ENCODE measurements at regions not wholly inside any gene's neighbourhood (a gene's known extent, or its start where the extent isn't known, plus 50 kb on each side); places are given as distances from the start of the nearest gene placed in this dataset.

DNA sequence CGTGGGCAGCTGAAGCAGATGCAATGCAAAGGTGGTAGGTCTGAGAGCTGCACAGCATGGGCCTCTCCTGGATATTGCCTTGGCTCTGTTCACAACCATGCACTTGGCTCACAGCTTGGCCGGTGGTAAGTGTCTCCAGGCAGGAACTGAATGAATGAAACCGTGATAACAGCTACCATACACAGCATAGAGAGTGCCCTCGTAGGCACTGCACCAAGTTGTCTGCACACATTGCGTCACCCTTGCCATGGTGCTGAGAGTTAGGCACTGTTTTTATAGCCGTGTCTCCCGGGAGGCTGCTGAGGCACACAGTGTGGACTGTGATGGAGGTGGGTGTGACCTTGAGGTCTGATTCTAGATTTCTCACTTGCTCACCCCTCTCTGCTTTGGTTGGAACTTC lies 157.6 kb upstream of the VASH1 start:
- no peak for DNase-seq (ENCODE audit: low read depth)

DNA sequence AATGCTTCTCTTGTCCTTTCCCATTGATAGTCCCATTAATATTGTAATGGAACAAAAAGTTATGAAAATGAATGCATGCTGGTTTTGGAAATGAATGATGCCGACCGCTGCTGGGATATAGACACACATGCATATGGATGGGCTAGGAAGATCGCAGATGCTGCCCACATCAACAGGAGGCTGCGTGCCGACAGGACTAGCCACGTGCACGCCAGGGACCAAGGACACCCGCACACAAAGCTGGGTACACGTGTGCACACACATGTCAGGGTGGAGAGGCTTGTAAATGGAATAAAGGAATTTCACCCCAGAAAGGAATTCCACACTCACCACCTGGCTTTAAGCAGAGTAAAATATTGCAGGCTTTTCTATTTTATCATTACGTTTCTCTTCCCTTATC lies 153.8 kb upstream of the VASH1 start:
- DNase-seq (ENCODE audit: low read depth) = no peak

DNA sequence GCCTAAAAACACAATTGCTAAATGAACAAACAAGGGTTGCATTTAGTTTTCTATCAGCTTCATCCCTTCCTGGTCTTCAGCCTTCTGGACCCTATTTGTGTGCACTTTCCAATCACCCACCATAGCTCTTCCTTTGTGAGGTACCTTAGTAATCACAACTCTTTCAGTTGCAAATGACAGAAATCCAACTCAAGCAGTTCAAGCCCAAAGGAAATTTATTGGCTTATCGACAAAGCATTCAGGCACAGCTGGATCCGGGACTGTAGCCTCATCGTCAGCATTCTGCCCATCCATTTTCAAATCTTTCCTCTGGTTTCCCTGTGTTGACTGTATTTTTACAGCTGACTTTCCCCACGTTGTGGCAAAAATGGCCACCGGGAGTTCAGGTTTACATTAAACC lies 148.6 kb upstream of the VASH1 start:
- no peak for DNase-seq (ENCODE audit: low read depth)

DNA sequence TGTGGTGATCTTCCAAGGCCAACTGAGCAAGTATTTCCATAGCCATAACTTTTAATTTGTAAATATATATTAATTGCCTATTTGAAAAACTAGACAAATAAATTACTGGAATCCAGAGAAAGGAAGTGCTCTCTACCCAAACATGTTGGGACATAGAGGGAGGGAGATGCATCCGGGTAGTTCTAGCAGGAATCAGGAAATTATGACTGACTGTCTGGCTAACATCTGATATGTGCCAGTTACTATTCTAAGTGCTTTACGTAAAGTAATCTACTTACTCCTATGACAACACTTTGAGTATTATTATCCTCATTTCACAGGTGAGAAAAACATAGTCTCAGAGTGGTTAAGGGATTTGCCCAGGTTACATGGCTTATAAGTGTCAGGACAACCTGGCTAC lies 147.7 kb upstream of the VASH1 start:
- no peak for DNase-seq (ENCODE audit: low read depth)

DNA sequence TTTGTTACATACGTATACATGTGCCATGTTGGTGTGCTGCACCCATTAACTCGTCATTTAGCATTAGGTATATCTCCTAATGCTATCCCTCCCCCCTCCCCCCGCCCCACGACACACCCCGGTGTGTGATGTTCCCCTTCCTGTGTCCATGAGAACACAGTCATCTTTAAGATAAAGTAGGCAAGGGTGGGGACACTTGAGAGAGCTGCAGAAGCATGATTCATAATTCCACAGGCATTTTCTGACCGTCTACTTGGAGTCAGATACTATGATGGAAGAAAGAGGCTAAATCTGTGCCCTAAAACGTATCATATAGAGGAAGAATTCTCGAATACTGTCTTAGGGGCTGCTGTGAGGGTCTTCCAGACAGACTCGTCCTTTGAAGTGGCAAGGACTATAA lies 145.9 kb upstream of the VASH1 start:
- no peak for DNase-seq (ENCODE audit: low read depth)

DNA sequence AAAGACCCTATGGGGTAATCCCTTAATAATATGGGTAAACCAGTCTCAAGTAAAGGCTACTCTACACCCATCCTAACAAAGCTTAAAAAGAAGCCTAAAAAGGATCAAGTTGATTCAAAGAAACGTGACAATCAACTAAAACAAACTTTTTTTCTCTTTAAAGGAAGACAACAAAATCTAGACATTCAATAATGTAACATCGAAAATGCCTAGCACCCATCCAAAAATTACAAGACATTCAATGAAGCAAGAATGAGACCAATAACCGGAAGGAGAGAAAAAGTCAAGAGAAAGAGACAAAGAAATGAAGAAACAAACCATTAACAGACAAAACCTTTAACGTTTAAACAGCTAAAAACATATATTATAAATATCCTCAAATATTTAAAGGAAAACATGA lies 143.8 kb upstream of the VASH1 start:
- DNase-seq (ENCODE audit: low read depth) = no peak

DNA sequence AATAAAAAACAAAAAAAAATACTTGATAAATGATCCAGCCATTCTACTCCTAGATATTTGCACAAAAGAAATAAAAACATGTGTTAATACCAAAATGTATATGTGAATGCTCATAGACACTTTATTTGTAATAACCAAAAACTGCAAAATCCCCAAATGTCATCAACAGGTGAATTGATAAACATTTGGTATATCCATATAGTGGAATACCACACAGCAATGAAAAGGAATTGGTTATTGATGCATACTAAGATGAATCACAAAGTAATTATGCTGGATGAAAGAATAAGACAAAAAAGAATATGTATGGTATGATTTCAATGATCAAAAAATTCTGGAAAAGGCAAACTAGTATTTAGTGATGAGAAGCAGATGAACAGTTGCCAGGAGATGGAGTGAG lies 124.7 kb upstream of the VASH1 start:
- no peak for DNase-seq (ENCODE audit: low read depth)

DNA sequence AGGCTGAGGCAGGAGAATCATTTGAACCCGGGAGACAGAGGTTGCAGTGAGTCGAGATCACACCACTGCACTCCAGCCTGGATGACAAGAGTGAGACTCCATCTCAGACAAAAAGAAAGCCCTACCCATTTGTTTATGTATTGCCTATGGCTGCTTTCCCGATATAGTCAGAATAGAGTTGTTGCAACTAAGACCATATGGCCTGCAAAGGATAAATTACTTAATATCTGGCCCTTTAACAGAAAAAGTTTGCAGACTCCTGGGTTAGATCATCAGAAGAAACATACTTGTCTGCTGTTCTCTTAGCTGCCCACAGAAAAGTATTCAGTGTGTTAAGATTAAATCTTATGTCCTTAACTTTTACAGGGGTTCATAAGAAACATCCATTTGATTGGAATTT lies 122.4 kb upstream of the VASH1 start:
- DNase-seq (ENCODE audit: low read depth) = no peak

DNA sequence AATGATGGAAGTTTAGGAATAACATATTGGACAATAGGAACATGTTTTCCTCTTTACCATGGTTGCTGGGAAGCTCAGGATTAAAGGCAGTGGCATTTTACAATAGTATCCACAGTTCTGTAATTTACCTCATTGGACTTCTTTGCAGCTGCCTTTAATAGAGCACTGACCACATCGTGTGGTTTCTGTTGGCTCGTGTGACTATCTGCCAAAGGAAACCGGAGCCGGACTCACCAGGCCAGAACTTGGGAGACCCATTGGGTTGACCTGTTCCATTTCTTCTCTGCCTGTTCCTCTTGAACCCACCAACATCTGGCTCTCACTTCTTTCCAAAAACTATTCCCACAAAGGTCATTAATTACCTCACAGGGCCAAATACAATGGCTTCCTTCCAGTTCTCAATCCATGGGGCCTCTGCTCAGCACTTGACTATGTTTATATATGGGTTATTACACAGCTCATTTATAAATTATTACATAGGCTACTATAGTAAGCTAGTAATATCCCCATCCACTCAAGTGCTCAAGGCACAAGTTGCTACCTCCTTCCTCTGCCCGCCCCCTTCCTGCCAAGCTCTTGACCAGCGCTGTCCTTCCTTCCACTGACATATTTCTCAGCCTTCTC lies 121.5 kb upstream of the VASH1 start:
- DNase-seq (ENCODE audit: low read depth) = peak; percentile 11

DNA sequence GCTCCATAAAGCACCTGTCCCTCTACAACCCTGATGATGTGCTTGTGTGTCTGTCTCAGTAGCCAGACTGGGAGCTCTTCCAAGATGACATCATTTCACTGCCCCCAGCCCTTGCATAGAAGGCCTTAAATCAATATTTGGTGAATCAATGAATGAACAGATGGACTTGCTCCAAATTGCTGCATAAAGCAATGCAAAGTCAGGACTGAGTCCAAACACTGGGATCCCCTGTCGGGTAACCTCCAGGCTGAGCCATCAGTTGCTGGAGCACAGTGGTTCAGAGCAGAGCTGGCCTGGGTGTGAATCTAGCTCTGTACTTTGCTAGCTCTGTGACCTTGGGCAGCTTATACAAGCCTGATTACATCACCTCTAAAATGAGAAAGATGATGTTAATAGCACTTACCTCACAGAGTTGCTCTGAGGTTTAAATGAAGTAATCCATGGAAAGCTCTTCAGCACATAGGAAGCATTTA lies 120.3 kb upstream of the VASH1 start:
- DNase-seq (ENCODE audit: low read depth) = peak; percentile 5

DNA sequence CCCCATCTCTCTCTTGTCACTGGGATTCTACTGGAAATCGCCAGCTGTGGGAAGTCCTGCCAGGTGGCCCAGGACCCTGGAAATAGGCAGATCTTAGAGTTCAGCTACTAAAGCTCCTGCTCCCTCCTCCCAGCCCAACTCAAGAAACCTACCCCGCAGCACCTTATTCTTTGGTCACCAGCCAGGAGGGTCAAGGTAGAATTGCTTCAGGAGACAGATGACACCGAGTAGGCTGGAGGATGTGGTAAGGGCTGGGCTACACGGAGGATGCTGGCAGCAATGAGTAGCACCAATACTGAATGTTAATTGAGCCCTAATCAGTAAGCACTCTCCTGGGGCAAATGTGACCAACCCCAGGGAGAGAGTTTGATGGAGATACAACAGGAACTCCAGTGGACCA lies 119.7 kb upstream of the VASH1 start:
- DNase-seq (ENCODE audit: low read depth) = no peak

DNA sequence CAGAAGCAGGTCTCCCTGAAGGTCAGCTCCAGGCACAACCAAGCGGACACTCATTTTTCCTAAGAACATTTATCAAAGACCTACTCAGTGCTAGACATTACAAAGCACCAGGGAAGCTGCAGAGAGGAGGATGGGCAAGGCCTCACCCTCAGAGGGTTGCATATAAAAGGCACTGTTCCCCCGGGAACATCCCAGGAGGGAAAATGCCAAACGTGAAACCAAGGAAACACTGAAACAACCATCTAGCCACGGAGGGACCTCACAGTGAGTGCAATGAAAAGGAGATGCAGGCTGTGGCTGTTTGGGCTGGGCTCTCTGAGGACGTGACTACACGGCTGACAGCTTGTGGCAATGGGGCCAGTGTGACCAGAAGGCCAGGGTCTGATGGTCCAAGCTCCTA lies 117.4 kb upstream of the VASH1 start:
- no peak for DNase-seq (ENCODE audit: low read depth)

DNA sequence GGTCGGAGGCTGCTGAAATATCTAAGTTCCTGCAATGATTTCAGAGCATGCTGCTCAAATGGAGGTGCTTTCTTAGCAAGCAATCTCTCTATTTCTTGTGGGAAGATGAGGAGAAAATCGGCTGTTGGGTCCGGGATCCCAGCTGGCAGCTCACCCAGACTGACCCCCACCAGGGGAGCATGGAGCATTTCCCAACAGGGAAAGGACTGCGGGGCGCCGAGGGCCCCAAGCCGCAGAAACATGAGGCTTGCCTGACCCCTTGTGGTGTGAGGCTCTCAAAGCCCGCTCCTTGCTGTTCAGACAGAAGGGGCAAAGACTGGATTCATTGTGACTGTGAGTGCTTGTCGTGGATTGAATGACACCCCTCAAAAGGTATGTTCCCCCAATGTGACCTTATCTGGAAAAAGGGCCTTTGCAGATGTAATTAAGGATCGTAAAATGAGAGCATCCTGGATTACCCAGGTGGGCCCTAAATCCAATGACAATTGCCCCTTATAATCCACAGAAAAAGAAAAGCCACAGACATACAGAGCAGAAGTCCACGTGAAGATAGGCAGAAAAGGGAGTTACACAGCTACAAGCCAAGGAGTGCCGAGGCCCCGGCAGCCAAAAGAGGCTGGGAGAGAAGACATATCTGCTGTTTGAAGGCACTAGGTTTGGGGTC lies 116.3 kb upstream of the VASH1 start:
- peak; percentile 31 for DNase-seq (ENCODE audit: low read depth)

DNA sequence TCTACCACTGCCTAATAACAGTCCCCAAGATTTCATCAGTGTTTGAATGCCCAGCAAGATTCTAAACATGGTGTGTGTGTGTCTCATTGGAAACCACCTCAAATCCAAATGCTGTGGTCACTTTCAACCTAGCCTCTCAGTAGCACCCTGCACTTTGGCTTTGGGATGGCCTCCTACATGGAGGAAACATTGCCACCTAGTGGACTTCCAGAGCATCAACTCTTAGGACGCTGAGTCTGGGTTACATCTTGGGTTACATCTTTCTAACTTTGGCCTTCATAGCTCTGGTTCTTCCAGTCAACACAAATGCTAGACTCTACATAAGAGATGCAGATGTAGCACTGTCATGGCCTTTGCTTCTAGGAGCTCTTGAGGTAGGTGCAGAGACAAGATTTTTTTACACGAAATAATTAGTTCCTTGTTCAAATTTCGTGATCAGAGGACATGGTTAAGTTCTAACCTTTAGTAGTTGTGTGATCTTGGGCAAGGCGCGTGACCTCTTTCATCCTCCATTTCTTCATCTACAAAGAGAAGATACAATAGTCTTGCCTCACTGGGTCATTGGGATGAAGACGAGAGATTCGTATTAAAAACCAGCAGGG lies 113.5 kb upstream of the VASH1 start:
- DNase-seq (ENCODE audit: low read depth) = peak; percentile 68

DNA sequence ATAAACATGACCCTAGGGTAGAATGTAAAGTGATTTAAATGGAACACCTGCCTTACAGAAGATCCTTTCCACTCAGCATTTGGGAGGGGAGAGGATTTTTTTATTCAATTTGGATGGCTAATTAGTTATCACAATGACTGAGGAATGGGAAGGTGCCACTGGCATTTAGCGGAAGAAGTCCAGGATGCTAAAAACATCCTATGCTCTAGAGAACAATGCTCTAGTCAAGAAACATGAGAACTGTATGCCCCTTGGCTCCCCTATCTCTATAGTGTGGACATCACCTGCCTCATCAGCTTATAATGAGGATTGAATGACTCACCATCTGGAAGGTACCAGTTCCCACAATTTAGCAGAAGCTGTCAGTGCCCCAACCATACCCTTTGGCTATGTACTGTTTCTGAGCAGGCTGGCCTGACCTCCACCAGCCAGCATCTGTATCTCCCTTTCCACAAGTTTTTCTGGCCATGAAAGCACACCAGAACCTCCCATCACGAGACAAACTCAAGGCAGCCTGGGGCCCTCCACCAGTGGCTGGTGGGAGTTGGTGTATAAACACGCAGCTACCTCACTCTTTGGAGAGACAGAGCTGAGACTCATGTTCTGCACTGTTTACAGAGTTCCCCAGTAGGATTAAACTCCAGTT lies 109.7 kb upstream of the VASH1 start:
- DNase-seq (ENCODE audit: low read depth) = no peak

DNA sequence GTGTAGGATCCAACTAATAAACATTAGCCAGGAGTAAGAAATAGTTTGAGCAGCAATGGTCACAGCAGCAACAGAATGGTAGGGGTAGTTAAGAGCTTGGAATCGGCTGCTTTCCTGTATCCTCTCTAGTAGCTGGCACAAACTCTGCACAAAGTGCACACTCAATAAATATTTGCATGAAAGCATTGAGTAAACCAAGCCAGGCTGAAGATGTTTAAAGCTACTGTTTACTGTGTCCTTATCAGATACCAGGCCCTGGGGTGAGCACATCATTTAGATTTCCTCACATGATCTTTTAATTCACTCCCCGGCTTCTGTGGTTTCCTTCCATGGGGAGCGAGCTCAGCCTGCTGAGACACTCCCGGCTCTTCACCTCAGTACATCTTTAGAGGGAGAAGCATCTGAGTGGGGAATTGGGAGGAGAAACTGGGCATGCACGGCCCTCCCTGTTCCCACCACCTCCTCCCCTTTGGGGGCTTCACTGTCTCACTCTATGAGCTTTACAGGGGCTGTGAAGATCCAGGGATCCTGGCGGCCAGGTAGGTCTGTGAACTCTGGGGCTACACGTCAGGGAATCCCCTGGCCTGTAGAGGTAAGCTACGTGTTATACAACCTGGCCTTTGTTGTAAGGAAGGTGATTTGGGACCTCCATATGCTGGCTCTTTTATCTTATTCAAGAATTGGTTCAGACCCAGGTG lies 107.2 kb upstream of the VASH1 start:
- DNase-seq (ENCODE audit: low read depth) = no peak

DNA sequence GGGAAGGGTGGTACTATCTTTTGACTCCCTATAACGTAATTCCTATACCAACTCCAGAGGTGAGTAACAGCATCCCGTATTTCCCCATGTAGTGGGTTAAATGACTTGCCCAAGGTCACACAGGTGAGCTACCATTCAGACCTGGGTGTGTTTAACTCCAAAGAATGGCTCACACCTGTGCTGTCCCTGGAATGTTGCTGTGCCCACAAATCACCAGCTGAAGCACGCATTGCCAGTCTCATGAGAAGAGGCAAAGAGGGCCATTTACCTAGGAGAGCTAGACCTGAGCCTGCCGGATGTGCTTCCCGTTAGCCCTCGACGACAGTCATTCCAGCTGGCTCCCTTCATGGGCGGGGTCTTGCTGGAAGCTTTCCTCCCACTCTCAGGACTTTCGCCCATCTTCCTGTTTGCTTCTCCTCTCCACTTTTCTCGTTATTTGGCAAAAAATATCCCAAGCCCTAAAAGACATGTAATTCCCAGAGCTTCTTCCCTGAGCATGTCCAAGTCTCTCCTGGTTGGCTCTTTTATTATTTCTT lies 106.6 kb upstream of the VASH1 start:
- DNase-seq (ENCODE audit: low read depth) = no peak

DNA sequence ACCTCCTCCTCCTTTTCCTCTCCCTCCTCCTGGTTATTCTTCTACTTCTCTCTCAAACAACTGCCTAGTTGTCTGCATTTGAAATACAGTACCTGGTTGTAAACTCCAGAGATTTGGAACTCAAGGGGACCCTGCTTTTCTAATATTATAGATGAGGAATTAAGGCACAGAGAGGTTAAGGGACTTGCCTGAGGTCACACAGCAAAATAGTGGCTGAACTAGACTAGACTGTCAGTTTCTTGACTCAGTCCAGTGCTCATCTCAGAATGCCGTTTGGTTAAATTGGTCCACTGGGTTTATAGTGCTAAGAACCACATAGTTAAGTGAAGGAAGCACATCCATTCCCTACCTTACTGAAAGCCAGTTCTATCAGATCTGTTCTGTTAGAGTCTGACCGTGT lies 105.9 kb upstream of the VASH1 start:
- DNase-seq (ENCODE audit: low read depth) = no peak

DNA sequence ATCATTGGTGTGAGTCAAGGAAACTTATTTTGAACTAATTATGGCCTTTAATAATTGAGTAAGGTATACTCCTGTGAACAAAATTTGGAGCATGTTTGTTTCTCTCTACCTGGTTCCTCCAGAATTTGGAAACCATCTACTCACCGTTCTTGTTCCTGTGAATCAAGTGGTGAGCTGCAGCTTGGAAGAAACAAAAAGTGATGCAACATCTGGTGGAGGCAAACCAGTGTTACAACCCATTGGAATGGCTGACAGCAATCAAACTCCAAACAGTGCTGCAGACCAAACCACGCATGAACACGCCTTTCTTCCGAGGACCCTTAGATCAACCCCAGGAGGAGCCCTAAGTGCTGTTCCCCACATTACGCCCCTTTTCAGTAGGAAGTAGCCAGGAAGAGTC lies 104.7 kb upstream of the VASH1 start:
- no peak for DNase-seq (ENCODE audit: low read depth)

DNA sequence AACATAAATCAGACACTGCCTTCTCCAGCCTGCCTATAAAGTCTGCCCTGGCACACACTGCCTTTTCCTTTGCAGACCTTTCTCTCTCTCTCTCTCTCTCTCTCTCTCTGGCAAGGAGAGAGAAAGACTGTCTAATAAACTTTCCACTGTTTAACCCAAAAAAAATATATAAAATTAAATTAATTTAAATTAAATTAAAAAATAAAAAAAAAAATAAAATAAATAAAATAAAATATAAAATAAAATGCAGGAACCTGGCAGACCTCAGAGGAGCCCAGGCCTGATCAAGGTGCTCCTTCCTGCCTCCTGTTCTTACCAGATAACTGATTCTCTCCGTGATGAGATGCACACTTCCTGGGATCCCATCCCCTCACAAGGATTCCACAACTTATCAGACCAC lies 103.9 kb upstream of the VASH1 start:
- no peak for DNase-seq (ENCODE audit: low read depth)

DNA sequence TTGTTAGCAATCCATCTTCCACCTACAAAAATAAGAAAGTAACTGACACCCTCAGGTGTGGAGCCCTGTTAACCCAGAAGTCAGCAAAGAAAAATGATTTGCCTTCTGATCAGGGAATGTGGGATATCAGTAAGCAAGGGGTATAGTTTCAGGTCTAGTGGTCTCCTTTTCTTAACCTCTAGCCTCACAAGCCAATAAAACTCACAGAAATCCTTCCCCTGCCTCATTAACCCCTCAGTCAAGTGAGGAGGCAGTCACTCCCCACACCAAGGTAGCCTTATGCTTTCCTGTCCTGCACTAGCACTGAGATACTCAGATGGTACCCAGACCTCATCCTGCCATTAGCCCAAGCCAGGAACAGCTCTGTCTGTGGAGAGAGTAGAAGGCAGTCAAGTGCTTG lies 103.4 kb upstream of the VASH1 start:
- no peak for DNase-seq (ENCODE audit: low read depth)

DNA sequence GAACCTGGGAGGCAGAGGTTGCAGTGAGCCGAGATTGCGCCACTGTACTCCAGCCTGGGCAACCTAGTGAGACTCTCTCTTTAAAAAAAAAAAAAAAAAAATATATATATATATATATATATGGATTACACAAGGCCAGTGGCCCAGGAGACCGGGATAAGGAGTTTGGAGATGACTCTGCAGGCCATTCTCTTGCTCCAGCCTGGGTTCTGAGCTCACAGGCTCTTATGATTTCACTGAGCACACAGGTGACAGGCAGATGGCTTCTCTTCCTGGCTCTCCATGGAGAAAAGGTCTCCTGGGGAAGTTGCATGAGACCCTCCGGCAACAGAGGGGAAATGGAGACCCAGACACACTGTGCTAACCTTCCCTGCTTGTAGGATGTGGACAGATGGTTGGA lies 98.7 kb upstream of the VASH1 start:
- no peak for DNase-seq (ENCODE audit: low read depth)
